Gastroesophageal sphincter (tissue), 3 donors: ENCODE measurements at regions not wholly inside any gene's neighbourhood (a gene's known extent, or its start where the extent isn't known, plus 50 kb on each side); places are given as distances from the start of the nearest gene placed in this dataset.

Experiments used
- CTCF ChIP-seq, 4 experiments: fragments of 200-600 bp in 2 of 4; fragments of 450-650 bp in 2 of 4; sonication (generic) in 1 of 4; IDR thresholded peaks; one replicate each; pipeline ENCODE4 v1.5.1; 2017 to 2019; ENCODE audit warnings: antibody characterized with exemption in 4 of 4, mild to moderate bottlenecking in 2 of 4, moderate library complexity in 2 of 4
- POLR2A ChIP-seq, 2 donors: fragments of 450-650 bp; IDR thresholded peaks; one replicate each; pipeline ENCODE4 v1.6.1; 2017; ENCODE audit warnings: antibody characterized with exemption in 2 of 2, mild to moderate bottlenecking in 2 of 2, moderate library complexity in 1 of 2
- POLR2AphosphoS5 ChIP-seq: sonication (generic); formaldehyde crosslinking; IDR thresholded peaks from one replicate; pipeline ENCODE4 v1.6.1; 2017; ENCODE audit warnings: antibody characterized with exemption

DNA sequence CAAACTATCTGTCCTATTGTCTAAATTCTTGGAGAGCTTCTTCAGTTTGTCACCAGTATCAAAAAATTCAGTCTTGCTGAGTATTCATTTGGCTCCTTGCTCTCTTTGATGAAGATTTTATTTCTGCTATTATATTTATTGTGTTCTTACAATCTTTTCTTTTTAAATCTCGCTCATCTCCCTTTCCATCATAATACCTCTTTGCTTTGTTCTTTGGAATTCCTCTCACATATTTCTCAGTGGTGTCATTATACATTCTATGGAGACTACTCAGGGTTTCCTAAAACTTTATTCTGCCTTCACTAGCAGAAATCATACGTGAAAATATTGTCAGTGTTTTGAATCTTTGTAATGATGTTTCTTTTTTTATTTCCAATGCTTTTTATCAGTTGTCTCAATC lies 445.2 kb upstream of the ID4 start:
- no peak for TF ChIP-seq CTCF (IDR thresholded peaks at IDR 0.05)
- TF ChIP-seq POLR2A (IDR thresholded peaks at IDR 0.05): no peak
- TF ChIP-seq POLR2AphosphoS5: no peak
